Stimulated activated CD4-positive, alpha-beta T cell treated with anti-CD3 and anti-CD28 coated beads, Interleukin-12 subunit alpha, Interleukin-12 subunit beta, amount 100 ng/mL, for 24 hours (primary cell): ENCODE measurements at regions not wholly inside any gene's neighbourhood (a gene's known extent, or its start where the extent isn't known, plus 50 kb on each side); places are given as distances from the start of the nearest gene placed in this dataset.
A peak's percentile ranks its signal among the peaks of the same experiment; 100 is the strongest.

Source experiments
- DNase-seq, 2 experiments: peaks; one replicate each; pipeline ENCODE4 v3.0.0-alpha.2; 2020; ENCODE audit warnings: low read depth in 2 of 2

DNA sequence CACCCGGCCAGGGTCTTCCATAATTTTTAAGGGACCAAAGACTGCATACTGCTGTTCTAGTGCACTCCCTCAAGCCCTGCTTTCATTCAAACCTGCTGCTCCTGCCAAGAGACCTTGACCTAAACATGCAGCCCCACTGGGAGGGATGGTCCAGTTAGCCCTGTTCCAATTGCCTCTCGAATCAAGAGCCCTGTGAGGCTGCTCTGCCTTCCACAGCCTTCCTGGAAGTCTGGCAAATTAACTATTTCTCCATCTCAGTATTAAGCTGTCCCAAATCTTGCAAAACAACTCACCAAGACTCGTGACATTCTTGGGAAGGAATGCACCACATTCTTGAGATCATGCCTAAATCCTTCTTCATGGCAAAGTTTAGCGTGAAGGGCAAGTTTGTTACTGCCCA lies 231.3 kb downstream of the C1orf94 start:
- no peak for DNase-seq

DNA sequence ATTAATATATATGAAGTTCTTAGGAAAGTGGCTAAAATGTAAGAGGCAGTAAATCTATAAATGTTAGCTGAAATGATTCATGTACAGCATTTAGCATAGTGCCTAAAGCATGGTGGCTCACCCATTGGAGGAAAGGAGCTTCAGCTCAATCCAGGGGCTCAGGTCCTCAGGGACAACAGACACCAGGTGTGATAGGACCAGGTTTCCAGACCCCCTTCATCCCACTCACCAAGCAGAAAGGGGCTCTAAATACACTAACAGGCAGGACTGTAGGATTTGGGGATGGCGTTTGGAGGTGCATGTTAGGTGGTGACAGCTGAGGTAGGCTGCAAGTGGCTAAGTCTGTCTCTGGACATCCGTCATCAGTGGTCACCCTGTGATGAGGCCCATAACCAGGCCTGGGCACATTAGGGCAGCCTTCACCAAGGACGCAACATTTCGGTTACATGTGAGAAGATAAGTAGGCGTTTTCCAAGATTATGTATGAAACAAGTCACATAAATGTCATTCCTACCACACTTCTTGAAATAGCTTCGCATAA lies 233.1 kb downstream of the C1orf94 start:
- DNase-seq = no peak

DNA sequence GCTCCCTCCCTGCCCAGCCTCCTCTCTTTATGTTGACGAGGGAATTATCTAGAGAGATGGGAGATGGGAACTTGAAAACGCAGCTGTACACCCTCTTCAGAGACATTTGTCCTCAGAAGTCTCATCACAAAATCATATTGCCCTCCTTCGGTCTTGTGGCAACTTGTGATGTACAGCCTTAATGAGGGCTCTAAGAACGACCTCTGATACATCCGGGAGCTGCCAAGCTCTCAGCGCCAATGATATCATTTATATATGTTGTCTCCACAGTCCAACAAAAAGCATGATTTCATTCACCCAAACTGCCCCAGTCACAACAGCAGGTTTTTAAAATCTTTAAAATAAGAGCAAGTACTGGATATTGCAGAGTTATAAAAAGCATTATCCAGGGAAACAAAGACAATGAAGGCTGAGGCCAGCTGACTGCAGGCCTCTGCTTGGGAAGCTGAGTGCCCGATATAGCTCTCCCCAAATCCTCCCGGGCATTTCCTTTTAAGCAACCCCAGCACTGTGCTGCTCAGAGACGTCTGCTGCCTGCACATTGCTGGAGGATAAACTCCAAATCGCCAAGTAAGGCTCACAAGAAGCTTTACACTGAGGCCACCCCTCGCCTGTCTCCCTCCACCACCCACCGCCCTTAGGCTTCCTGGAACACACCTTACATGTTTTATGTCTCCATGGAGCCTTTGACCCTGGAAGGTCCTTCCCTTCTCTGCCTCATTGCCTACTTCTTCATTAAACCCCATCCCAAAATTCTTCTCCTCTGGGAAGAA lies 236.1 kb downstream of the C1orf94 start:
- no peak for DNase-seq

DNA sequence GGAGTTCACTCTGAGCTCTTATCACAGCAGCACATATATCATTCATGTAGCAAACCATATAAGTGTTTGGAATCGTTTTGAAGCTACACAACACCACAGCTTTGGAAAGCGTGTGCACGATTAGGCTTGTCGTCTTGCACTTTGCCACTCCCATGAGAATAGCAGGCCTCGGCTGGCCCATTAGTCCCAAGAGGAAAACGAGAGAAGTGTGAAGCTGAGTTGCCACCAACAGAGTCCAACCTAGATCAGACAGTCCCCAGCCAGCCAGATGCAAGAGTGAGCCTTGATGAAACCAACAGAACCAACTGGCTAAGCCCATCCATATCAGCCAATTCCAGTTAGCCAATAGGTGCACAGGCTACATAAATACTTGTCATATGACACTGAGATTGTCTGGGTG lies 238.4 kb downstream of the C1orf94 start:
- no peak for DNase-seq

DNA sequence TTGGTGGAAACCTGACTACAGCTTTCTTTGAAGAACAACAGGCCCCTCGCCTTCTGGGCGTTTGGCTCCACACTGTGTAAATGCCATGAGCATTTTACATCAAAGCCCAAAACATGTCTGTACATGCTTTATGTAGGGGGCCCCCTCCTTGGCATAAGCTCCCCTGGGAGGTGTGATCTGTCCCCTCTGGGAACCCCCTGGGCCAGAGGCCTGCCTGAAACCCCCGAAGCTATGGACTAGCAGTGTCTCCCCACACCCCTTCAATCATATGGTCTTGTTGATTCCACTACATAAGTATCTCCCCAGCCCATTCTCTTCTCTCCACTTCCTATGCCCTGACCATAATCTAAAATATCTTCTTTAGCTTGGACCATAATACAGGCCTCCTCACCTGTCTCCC lies 241.5 kb downstream of the C1orf94 start:
- DNase-seq = no peak

DNA sequence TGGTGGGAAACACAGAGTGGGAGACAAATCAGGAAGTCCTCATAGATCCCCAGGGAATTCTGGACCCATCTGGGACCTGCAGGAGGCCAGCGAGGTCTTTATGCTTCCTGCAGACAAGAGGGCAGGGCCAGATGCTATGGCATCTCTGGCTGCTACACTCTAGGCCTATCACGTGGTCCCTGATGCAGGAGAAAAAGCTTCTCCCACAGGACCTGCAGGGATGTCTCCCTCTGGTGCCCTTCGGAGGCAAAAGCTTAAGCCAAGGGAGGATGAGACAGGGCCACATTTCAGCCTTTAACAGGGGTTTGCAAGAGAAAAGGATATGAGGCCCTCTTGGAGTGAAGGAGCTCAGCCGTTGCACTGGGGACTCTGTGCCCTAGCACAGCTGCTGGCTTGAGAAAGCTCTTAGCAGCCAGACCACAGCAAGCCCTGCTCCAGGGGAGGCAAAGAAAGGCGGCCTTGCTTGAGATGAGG lies 243.0 kb downstream of the C1orf94 start:
- DNase-seq = no peak

DNA sequence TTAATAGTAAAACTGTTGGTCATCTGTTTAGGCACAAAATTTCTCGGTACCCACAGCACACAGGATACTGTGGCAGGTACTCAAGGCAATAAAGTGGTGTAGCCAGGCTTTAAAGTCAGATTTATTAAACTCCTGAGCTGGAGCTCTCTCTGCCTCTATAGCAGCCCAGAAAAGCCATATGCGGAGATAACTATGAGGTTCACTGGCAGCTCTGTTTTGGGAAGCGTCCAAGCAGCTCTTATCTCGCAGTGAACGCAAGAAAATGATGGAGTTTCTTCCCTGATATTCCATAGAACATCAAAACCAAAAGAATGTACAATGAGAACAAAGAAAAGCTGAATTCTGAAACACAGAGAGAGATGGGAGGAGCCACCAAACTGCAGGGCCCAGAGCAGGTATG lies 248.3 kb downstream of the C1orf94 start:
- DNase-seq = no peak

DNA sequence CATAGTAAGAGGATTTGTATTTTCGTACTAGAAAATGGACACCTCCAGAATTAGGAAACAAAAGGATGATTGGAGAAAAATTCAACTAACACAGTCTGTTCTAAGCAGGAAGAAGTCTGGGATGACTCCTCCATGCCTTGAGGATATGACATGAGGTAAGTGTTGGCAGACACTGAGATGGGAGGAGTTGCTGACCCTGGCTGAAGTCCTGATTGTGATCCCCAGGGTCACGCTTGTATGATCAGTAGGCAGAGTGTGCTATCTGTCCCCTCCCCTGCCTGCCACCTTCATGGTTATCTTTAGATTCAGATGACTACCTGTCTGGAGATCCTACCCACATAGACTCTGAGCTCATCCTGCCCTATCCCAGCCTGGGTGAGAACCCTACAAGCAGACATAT lies 249.1 kb downstream of the C1orf94 start:
- DNase-seq = no peak

DNA sequence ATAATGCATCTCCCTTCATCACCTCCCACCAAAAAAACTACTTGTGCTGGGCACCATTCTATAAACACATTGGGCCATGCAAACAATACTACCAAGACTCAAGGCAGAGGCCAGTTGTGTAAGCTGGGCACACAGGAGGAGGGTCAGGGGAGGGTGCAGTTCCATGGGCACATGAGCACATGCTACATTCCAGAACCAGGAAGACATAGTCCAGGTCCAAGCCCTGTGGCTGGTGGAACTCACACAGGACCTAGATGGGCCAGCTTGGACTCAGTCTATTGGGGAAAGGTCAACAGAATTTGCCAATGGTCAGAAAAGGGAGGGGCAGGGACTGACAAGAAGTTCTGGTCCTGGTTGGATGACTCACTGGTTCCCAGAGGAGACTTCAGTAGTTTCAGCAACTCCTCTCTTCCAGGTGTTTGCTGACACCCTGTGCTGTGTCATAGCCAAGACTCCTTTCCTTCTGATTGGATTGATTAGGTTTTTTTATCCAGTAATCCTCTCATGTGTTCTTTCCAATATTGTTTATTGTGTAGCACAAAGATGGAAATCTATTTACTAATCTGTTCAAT lies 249.7 kb downstream of the C1orf94 start:
- DNase-seq = no peak

DNA sequence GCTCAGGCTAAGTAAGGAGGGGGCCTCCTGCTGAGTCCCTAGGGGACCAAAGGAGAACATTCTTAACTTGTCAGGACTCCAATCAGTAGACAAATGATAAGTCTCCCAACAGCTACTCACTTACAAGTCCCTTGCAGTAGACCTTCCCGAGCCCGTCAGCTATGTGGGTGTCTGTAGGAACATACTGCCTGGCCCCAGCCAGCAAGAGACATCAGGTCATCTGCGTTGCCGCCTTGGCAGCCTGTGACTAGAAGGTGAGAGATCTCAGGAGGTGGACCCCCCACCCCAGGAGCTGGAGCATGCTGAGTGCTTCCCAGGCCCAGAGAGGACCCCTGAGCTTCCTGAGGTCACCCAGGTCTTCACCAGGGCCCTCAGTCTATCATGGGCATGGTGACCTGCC lies 250.5 kb downstream of the C1orf94 start:
- DNase-seq = no peak

DNA sequence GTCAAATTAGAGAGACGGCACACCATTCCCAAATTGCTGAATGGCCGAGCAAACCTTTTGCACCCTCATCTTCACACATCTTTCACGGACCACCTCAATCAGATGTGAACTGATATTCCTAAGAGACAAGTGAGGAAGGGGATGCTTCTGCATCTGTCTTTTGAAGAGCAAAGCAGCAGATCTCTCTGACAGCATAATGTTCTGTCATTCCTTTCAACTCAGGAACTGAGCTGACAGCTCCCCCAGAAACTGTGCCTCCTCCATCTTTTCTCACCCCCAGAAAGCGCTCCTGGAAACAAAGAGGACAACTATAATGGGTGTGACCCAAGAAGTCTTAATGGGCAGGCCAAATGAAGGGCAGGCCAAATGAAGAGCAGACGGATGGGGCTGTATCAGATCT lies 256.4 kb downstream of the C1orf94 start:
- no peak for DNase-seq

DNA sequence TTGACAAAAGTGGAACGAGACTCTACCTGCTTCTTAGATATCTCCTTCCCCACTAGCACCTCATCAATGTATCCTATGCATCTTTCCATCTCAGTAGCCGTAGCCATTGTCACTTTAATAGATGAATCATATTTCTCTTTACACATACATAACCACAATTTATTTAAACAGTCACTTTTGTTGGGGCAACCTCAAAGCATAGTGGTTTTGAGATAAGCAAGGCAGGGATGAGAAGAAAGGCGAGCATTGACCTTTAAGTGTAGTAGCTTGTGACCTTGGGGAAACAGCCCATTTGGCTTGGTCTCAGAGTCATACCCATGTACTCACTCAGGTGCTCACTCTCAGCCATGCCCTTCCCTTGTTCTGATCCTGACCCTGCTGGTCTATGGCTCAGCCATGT lies 260.1 kb downstream of the C1orf94 start:
- no peak for DNase-seq

DNA sequence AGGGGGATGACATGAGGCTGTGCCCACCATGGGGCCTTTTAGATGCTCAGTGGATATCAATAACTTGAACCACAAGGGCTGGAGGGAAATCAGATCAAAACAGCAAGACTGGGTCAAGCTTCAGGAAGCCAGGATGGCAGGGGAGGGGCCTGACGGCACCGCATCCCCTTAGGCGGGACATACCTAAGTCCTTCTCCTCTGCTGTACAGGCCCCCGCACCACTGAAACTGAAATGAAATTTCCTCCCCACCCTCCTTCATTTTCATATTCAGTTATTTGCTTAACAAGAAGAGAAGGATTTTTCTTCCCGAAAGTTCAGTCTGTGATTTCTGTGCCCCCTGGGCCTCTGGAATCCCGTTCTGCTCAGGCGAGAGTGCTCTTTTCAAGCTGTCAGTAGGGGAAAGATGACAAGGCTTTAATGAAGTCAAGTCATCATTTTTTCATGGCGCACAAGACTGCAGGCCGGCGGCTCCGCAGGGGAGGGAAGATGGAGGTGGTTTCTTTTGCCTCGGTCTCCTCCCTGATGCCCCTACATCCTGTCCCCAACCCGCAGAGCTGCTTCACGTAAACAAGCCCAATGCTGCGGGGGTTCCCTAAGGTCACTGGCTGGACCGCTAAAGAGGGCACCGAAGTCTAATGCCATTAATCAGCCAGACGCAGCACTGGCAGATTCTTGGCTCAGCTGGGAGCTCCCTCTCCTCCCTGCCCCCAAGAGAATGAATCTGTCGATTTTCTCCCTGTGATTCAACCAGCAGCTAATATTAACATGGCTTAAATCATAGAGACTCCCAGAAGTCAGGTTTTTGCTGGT lies 264.8 kb downstream of the C1orf94 start:
- DNase-seq = no peak

DNA sequence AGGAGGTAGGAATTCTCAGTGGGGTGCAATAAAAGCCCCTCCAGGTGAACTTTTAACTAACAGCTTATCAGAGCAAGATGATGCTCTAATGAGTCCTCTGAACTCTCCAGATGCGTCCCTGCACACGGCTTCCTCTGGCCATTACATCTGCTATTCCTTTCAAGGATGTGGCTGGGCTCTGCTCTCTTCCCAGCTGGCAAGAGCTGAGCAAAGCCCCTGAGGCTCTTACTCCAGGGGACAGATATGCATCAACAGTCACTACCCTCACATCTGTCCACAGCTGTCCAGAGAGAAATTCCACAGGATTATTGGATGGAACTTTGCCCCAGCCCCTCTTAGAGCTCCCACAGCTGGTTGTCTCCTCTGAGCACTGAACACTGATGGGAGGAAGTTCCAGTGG lies 267.8 kb downstream of the C1orf94 start:
- no peak for DNase-seq

DNA sequence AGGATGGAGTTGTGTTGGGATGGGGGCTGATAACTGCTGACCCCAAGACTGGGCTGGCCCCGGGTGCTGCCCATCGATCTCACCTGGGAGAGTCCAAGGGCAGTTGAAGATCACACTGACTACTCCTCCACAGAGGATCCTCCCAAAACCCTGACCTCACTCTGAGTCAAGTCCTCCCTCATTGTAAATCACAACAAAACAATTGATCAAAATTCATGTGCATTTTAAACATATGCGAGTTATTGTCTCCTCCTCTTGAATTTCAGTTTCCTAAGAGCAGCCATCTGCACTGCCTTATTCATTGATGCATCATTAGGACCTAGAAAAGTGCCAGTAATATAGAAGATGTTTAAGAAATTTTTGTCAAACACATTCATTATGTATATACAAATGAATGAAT lies 273.6 kb downstream of the C1orf94 start:
- no peak for DNase-seq

DNA sequence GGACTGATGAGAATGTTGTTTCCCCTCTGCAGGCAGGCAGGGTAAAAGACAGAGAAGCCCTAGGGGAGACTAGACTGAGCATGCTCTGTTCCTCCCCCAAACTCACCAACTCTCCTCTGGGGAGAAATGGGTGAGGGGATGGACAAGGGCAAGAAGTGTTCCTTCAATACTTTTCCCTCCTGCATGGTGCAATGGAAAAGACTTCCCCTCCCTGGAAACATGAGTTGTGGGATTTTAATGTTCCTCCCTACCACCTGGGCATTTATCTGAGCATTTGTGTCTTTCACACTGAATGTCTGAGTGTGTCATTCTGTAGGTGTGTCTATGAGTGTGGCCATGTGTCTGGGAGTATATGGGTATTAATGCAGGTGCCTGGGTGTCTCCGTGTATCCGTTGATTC lies 275.7 kb downstream of the C1orf94 start:
- no peak for DNase-seq

DNA sequence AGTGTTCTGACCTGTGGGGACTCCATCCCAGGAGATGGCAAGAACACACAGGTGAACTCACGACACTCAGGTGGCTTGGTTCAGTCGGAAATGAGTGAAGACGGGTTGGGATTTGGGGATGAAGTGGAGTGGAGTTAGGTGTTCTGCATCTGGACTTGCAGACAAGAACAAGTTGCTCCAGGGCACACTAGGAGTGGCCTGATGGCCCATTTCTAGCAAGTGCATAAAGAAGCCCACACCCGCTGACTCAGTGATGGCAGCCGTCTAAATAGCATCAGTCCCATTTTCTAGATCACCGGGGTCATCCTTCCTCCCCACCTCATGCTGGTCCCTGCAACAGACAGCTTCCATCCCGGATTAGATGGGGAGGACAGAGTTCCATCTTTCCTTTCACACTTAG lies 278.4 kb downstream of the C1orf94 start:
- no peak for DNase-seq

DNA sequence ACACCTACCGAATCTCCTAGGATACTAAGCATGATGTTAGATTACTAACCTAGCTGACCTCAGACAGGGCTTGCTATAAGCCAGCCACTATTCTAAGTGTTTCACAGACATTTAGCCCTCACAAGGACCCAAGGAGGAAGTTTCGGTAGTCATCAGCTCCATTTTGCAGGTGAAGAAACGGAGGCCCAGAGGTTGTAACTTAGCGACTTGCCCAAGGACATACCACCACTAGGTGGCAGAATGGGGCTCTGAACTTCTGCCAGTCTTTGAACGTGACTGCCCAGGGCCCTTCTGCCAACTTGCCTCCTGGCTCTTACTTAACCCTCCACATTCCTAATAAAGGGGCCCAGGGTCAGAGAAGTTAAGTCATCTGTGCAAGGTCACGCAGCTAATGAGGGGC lies 283.5 kb downstream of the C1orf94 start:
- DNase-seq = peak in 1 of 2 experiments; percentile 52

DNA sequence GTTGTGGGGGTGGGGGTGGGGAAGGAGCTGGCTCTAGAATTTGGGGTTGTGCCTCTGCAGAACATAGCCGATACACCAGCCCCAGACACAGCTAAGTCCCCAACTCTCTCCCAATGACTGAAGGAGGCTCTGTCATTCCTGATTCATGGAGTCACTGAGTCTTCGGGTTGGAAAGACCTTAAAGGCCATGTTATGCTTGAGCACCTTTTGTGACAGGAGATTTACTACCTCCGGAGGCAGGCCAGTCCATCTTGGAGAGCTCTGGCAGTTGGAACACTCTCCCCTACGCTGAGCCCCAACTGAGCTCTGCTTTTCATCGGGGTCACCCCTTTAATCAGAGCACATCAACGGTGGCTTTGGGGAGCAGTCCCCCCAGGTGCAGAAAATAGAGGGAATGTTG lies 284.4 kb upstream of the GJB5 start:
- no peak for DNase-seq

DNA sequence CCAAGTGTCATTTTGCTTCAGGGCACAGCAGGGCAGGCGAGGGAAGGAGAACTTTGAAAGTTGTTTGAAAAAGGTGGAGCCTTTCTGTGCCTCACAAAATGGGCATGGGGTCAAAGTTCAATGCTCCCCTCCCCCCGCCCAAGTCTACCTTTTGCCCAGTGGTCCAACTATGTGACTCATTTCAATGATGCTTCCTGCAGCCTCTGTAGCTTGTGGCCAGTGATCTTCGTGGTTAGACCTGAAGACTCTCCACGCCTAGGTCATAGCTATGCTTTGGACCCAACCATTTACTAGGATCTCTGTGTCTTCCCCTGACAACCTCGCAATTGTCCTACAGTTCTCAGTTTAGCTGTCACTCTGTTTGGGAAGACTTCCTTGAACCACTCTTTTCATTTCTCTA lies 280.3 kb upstream of the GJB5 start:
- DNase-seq = no peak

DNA sequence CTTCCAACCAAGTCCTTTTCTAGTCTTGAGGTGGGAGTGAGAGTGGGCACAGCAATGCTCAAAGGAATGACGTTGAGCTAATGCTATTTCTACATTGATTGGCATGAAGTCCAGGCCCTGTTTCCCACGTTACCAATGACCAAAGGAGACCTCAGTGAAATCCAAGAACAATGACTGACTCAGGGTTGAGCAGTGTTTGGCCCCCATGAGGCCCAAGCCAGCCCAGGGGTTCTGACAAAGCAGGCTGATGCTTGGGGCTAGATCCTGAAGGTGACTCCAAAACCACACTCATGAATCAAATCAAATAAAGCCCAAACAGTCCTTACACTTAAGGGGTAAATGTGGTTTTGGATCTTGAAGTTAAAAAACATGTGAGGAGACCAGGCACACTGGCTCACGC lies 278.5 kb upstream of the GJB5 start:
- DNase-seq = no peak

DNA sequence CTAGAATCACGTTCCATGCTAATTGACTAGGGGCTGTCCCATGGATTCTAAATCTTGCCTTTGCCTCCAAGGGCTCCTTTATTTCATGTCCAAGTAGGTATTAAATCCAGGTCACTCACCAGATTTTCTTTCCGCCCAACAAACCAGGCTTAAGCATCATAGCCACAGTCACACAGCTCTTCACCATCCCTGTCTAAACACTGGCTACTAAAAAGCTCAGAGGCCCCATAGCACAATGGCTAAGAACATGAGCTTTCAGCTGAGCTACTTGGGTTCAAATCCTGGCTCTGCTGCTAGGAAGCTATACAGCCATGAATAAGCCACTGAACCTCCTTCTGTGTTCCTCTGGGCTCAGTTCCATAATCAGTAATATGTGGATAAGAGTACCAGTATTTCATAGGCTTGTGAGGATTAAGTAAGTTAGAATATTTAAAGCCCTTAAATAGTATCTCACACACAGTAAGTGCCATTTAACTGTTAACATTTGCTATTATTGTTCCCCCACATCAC lies 277.2 kb upstream of the GJB5 start:
- DNase-seq = no peak
